HEK293 (cell line): ENCODE measurements at regions not wholly inside any gene's neighbourhood (a gene's known extent, or its start where the extent isn't known, plus 50 kb on each side); places are given as distances from the start of the nearest gene placed in this dataset.

Source experiments
- CTCF ChIP-seq: fragments of 450-650 bp; formaldehyde crosslinking; IDR thresholded peaks from 2 replicates; pipeline ENCODE4 v1.5.1; 2016; ENCODE audit warnings: missing biosample characterization, missing genetic modification characterization
- YY1 ChIP-seq: fragments of 450-650 bp; formaldehyde crosslinking; IDR thresholded peaks from 2 replicates; pipeline ENCODE4 v1.5.1; 2018; ENCODE audit warnings: missing biosample characterization, missing genetic modification characterization
- ZBTB7A ChIP-seq: fragments of 450-650 bp; formaldehyde crosslinking; IDR thresholded peaks from 2 replicates; pipeline ENCODE4 v1.5.1; 2016; ENCODE audit warnings: low read depth, missing biosample characterization, missing genetic modification characterization
- ZNF140 ChIP-seq: fragments of 450-650 bp; formaldehyde crosslinking; IDR thresholded peaks from 2 replicates; pipeline ENCODE4 v1.5.1; 2016; ENCODE audit warnings: missing biosample characterization, missing genetic modification characterization
- ZNF274 ChIP-seq, 2 experiments: fragments of 200-500 bp in 1 of 2; fragments of 450-650 bp in 1 of 2; sonication (Bioruptor generic) in 1 of 2; formaldehyde crosslinking in 1 of 2; IDR thresholded peaks; 2 replicates each; pipeline versions ENCODE4 v1.5.1 to v1.6.1; 2014 to 2016; ENCODE audit warnings: borderline replicate concordance in 1 of 2, inconsistent platforms in 1 of 2, low read length in 1 of 2, missing biosample characterization in 1 of 2, missing genetic modification characterization in 1 of 2
- ZNF280C ChIP-seq: fragments of 450-650 bp; formaldehyde crosslinking; IDR thresholded peaks from 2 replicates; pipeline ENCODE4 v1.5.1; 2016; ENCODE audit warnings: missing biosample characterization, missing genetic modification characterization
- ZNF433 ChIP-seq: fragments of 450-650 bp; formaldehyde crosslinking; IDR thresholded peaks from 2 replicates; pipeline ENCODE4 v1.5.1; 2016; ENCODE audit warnings: missing biosample characterization, missing genetic modification characterization, low read depth
- ZNF610 ChIP-seq: fragments of 450-650 bp; formaldehyde crosslinking; IDR thresholded peaks from 2 replicates; pipeline ENCODE4 v1.5.1; 2016; ENCODE audit warnings: missing biosample characterization, missing genetic modification characterization, borderline replicate concordance
- ZNF843 ChIP-seq: fragments of 450-650 bp; formaldehyde crosslinking; IDR thresholded peaks from 2 replicates; pipeline ENCODE4 v1.5.1; 2016; ENCODE audit warnings: missing biosample characterization, missing genetic modification characterization
- ZSCAN23 ChIP-seq: fragments of 450-650 bp; formaldehyde crosslinking; IDR thresholded peaks from 2 replicates; pipeline ENCODE4 v1.5.1; 2016; ENCODE audit warnings: missing biosample characterization, missing genetic modification characterization

GRCh38 chr3:106068795-106069194 lies 200.0 kb upstream of the CBLB start:
- no peak for TF ChIP-seq ZNF140
- no peak for TF ChIP-seq CTCF
- TF ChIP-seq ZNF274 (IDR thresholded peaks at IDR 0.05; ENCODE audit: low read length), result no peak
- TF ChIP-seq ZNF274 (tag by site-specific recombination; IDR thresholded peaks at IDR 0.05; ENCODE audit: borderline replicate concordance), result no peak
- TF ChIP-seq ZNF280C, result no peak
- no peak for TF ChIP-seq ZNF433
- TF ChIP-seq ZSCAN23 (tag by site-specific recombination), result no peak
- no peak for TF ChIP-seq ZNF610 (tag by site-specific recombination)
- TF ChIP-seq ZBTB7A, result no peak
- TF ChIP-seq ZNF843 (tag by site-specific recombination), result no peak
- no peak for TF ChIP-seq YY1 (tag by site-specific recombination)
